H9 (cell line): ENCODE measurements at regions not wholly inside any gene's neighbourhood (a gene's known extent, or its start where the extent isn't known, plus 50 kb on each side); places are given as distances from the start of the nearest gene placed in this dataset.

Experiments
- DNase-seq: peaks from one replicate; pipeline ENCODE4 v3.0.0-alpha.2; 2017
- H2AFZ ChIP-seq: one replicate; pipeline ENCODE4 v1.6.1; 2013; ENCODE audit warnings: mild to moderate bottlenecking, low read length, control low read depth, moderate library complexity
- H2AK5ac ChIP-seq: 2 replicates; pipeline ENCODE4 v1.6.1; 2013; ENCODE audit warnings: low read length, control low read depth, mixed read lengths; ENCODE audit not compliant: insufficient read length
- H2BK120ac ChIP-seq: one replicate; pipeline ENCODE4 v1.6.1; 2013; ENCODE audit warnings: low read depth, mild to moderate bottlenecking, low read length, control low read depth, inconsistent platforms; ENCODE audit not compliant: poor library complexity, severe bottlenecking
- H2BK12ac ChIP-seq: 2 replicates; pipeline ENCODE4 v1.6.1; 2013; ENCODE audit warnings: low read length, control low read depth, mixed read lengths, low read depth; ENCODE audit not compliant: insufficient read length
- H2BK15ac ChIP-seq: 2 replicates; pipeline ENCODE4 v1.6.1; 2013; ENCODE audit warnings: low read depth, low read length, control low read depth
- H2BK20ac ChIP-seq: one replicate; pipeline ENCODE4 v1.6.1; 2013; ENCODE audit warnings: low read depth, mild to moderate bottlenecking, low read length, control low read depth, inconsistent platforms; ENCODE audit not compliant: poor library complexity, severe bottlenecking
- H2BK5ac ChIP-seq: 2 replicates; pipeline ENCODE4 v1.6.1; 2013; ENCODE audit warnings: low read length, control low read depth, mixed read lengths; ENCODE audit not compliant: insufficient read length
- H3K14ac ChIP-seq: 2 replicates; pipeline ENCODE4 v1.6.1; 2013; ENCODE audit warnings: low read length, control low read depth; ENCODE audit not compliant: insufficient read depth
- H3K18ac ChIP-seq: 2 replicates; pipeline ENCODE4 v1.6.1; 2013; ENCODE audit warnings: low read depth, mild to moderate bottlenecking, mixed read lengths, low read length, control low read depth; ENCODE audit not compliant: insufficient read length
- H3K23ac ChIP-seq: 2 replicates; pipeline ENCODE4 v1.6.1; 2013; ENCODE audit warnings: low read length, control low read depth, mixed read lengths, low read depth; ENCODE audit not compliant: insufficient read length
- H3K23me2 ChIP-seq: 2 replicates; pipeline ENCODE4 v1.6.1; 2013; ENCODE audit warnings: low read depth, mild to moderate bottlenecking, mixed read lengths, low read length, control low read depth; ENCODE audit not compliant: insufficient read length, poor library complexity, severe bottlenecking
- H3K27ac ChIP-seq: 2 replicates; pipeline ENCODE4 v1.5.1; 2013; ENCODE audit warnings: low read length, control low read depth, mixed read lengths, low read depth; ENCODE audit not compliant: insufficient read length
- H3K27me3 ChIP-seq: 2 replicates; pipeline ENCODE4 v1.6.1; 2013; ENCODE audit warnings: low read length, control low read depth, inconsistent platforms; ENCODE audit not compliant: insufficient read depth
- H3K4ac ChIP-seq: 2 replicates; pipeline ENCODE4 v1.6.1; 2013; ENCODE audit warnings: low read depth, mild to moderate bottlenecking, control low read depth, inconsistent platforms, low read length, moderate library complexity
- H3K4me1 ChIP-seq: 2 replicates; pipeline ENCODE4 v1.6.1; 2013; ENCODE audit warnings: low read length, control low read depth, inconsistent platforms; ENCODE audit not compliant: insufficient read depth
- H3K4me2 ChIP-seq: 2 replicates; pipeline ENCODE4 v1.6.1; 2013; ENCODE audit warnings: low read length, control low read depth, mixed read lengths; ENCODE audit not compliant: insufficient read length, insufficient read depth
- H3K56ac ChIP-seq: 2 replicates; pipeline ENCODE4 v1.6.1; 2013; ENCODE audit warnings: low read depth, mild to moderate bottlenecking, mixed read lengths, low read length, control low read depth; ENCODE audit not compliant: insufficient read length
- H3K79me1 ChIP-seq: 2 replicates; pipeline ENCODE4 v1.6.1; 2013; ENCODE audit warnings: low read depth, mild to moderate bottlenecking, moderate library complexity, low read length, control low read depth, inconsistent platforms; ENCODE audit not compliant: insufficient read depth, poor library complexity, severe bottlenecking
- H3K79me2 ChIP-seq: 2 replicates; pipeline ENCODE4 v1.6.1; 2013; ENCODE audit warnings: low read length, control low read depth, inconsistent platforms; ENCODE audit not compliant: insufficient read depth
- H3K9ac ChIP-seq: 2 replicates; pipeline ENCODE4 v1.6.1; 2013; ENCODE audit warnings: low read length, control low read depth, mixed read lengths; ENCODE audit not compliant: insufficient read length; ENCODE audit errors: extremely low read depth
- H3K9me3 ChIP-seq: one replicate; pipeline ENCODE4 v1.6.1; 2013; ENCODE audit warnings: low read depth, low read length, inconsistent platforms; ENCODE audit not compliant: control insufficient read depth
- H3T11ph ChIP-seq: one replicate; pipeline ENCODE4 v1.6.1; 2013; ENCODE audit warnings: mild to moderate bottlenecking, low read length, control low read depth, inconsistent platforms
- H4K20me1 ChIP-seq: one replicate; pipeline ENCODE4 v1.6.1; 2013; ENCODE audit not compliant: control insufficient read depth, insufficient read length, insufficient read depth
- H4K5ac ChIP-seq: 2 replicates; pipeline ENCODE4 v1.6.1; 2013; ENCODE audit warnings: low read depth, mild to moderate bottlenecking, mixed read lengths, low read length, control low read depth; ENCODE audit not compliant: insufficient read length
- H4K8ac ChIP-seq: replicated peaks from 2 replicates; pipeline ENCODE4 v1.6.1; 2013; ENCODE audit warnings: low read length, control low read depth, mixed read lengths, low read depth; ENCODE audit not compliant: insufficient read length
- H4K91ac ChIP-seq: 2 replicates; pipeline ENCODE4 v1.6.1; 2013; ENCODE audit warnings: low read depth, mild to moderate bottlenecking, moderate library complexity, mixed read lengths, low read length, control low read depth; ENCODE audit not compliant: insufficient read length
- H3K27ac Mint-ChIP-seq, 3 experiments: 2 replicates in 2 of 3; 3 replicates in 1 of 3; pipeline ENCODE4 v1.8.0; 2020 to 2021; ENCODE audit warnings: mixed read lengths in 3 of 3, mild to moderate bottlenecking in 1 of 3, moderate library complexity in 1 of 3
- H3K27me3 Mint-ChIP-seq: 2 replicates; pipeline ENCODE4 v1.8.0; 2021; ENCODE audit warnings: low read depth, mild to moderate bottlenecking, moderate library complexity, mixed read lengths
- H3K36me3 Mint-ChIP-seq, 3 experiments: 2 replicates in 2 of 3; 3 replicates in 1 of 3; pipeline ENCODE4 v1.8.0; 2020 to 2021; ENCODE audit warnings: low read depth in 3 of 3, mixed read lengths in 3 of 3; ENCODE audit not compliant: insufficient read depth in 1 of 3
- H3K4me1 Mint-ChIP-seq, 2 experiments: 2 replicates each; pipeline ENCODE4 v1.8.0; 2020; ENCODE audit warnings: mixed read lengths in 2 of 2
- H3K4me3 Mint-ChIP-seq, 2 experiments: 2 replicates in 1 of 2; 3 replicates in 1 of 2; pipeline ENCODE4 v1.8.0; 2020 to 2021; ENCODE audit warnings: mild to moderate bottlenecking in 2 of 2, mixed read lengths in 2 of 2, moderate library complexity in 1 of 2
- H3K9me3 Mint-ChIP-seq, 2 experiments: 2 replicates in 1 of 2; 3 replicates in 1 of 2; pipeline ENCODE4 v1.8.0; 2020; ENCODE audit warnings: mild to moderate bottlenecking in 2 of 2, mixed read lengths in 2 of 2, moderate library complexity in 1 of 2
- WGBS: extraction: QIAGEN DNeasy Blood & Tissue Kit; methylation state at CpG from one replicate; pipeline ENCODE4 v1.1.7; 2013; ENCODE audit warnings: missing lambda C conversion rate, low lambda C conversion rate, mixed read lengths; ENCODE audit not compliant: insufficient read length; ENCODE audit errors: extremely low coverage; 5-methylcytosine and 5-hydroxymethylcytosine counted together
- TF ChIP-seq, protein P1 (sequence below): fragments of 200-600 bp; sonication (generic); conservative IDR thresholded peaks from 3 replicates; pipeline ENCODE4 v1.8.0; 2021; ENCODE audit warnings: antibody characterized with exemption, mild to moderate bottlenecking

- no peak overlapping the region for H3T11ph ChIP-seq
- no peak overlapping the region for H4K91ac ChIP-seq
- Mint-ChIP-seq H3K9me3 (peaks cover 4 to 16% of the 10 kb centered on the region in 2 experiments; a peak in 3 of 5 replicates), H3K36me3 (peaks cover 1 to 10% (median 4%) of the 10 kb centered on the region in 3 experiments; a peak in 3 of 7 replicates), H3K27ac (no peak overlapping the region), H3K27me3 (peaks cover 12% of the 10 kb centered on the region), H3K4me1 (peaks cover 18 to 20% of the 10 kb centered on the region in 2 experiments), H3K4me3 (no peak overlapping the region)
- H2BK120ac ChIP-seq, result no peak overlapping the region
- H2BK5ac ChIP-seq, result no peak overlapping the region
- no peak overlapping the region for H2AK5ac ChIP-seq
- H3K79me2 ChIP-seq, result no peaks in the 10 kb centered on the region
- no peak overlapping the region for H2BK15ac ChIP-seq
- no peak overlapping the region for H3K9ac ChIP-seq
- TF ChIP-seq, protein P1, sequence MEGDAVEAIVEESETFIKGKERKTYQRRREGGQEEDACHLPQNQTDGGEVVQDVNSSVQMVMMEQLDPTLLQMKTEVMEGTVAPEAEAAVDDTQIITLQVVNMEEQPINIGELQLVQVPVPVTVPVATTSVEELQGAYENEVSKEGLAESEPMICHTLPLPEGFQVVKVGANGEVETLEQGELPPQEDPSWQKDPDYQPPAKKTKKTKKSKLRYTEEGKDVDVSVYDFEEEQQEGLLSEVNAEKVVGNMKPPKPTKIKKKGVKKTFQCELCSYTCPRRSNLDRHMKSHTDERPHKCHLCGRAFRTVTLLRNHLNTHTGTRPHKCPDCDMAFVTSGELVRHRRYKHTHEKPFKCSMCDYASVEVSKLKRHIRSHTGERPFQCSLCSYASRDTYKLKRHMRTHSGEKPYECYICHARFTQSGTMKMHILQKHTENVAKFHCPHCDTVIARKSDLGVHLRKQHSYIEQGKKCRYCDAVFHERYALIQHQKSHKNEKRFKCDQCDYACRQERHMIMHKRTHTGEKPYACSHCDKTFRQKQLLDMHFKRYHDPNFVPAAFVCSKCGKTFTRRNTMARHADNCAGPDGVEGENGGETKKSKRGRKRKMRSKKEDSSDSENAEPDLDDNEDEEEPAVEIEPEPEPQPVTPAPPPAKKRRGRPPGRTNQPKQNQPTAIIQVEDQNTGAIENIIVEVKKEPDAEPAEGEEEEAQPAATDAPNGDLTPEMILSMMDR, result no peak
- H4K20me1 ChIP-seq, result no peaks in the 10 kb centered on the region
- WGBS, result no CpG with 5 or more reads among the region's 9 CpGs
- no peaks in the 10 kb centered on the region for H3K9me3 ChIP-seq
- H2BK20ac ChIP-seq, result no peak overlapping the region
- H3K27me3 ChIP-seq, result no peaks in the 10 kb centered on the region
- H2AFZ ChIP-seq, result no peak overlapping the region
- H3K79me1 ChIP-seq, result no peaks in the 10 kb centered on the region
- DNase-seq, result no peak
- no peak overlapping the region for H4K8ac ChIP-seq
- no peak overlapping the region for H3K4ac ChIP-seq
- H3K23me2 ChIP-seq, result no peaks in the 10 kb centered on the region
- H3K56ac ChIP-seq, result no peak overlapping the region
- H3K18ac ChIP-seq, result no peak overlapping the region
- no peak overlapping the region for H3K27ac ChIP-seq
- no peak overlapping the region for H3K23ac ChIP-seq
- H3K4me2 ChIP-seq, result no peak overlapping the region
- H3K4me1 ChIP-seq, result peaks cover 3% of the 10 kb centered on the region; the same call in 1 of the 2 replicates
- H3K14ac ChIP-seq, result no peak overlapping the region
- no peak overlapping the region for H2BK12ac ChIP-seq
- no peak overlapping the region for H4K5ac ChIP-seq
Measured at GRCh38 chr12:115338566-115339294, 654.8 kb upstream of the TBX3 start.
